ENCODE measurements at regions not wholly inside any gene's neighbourhood (a gene's known extent, or its start where the extent isn't known, plus 50 kb on each side); places are given as distances from the start of the nearest gene placed in this dataset.

DNA sequence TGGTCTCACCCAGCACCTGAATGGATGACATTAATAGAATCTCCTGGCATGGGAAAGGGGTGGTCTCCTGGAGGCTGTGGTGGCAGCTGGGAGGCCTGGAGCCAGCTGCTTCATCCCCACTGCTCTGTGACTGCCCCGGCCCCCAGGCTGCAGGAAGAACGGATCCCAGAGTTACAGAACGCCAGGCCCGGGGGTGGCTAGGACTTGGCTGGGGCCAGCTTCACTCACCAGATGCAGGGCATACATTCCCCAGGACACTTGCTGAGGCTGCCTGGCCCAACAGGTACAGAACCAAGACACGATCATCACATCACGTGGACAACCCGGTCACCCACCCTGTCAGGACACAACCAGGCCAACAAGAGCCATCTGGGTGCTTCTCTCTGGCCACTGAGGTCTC, 178.6 kb upstream of the SALL3 start:
- TF ChIP-seq, protein P1, sequence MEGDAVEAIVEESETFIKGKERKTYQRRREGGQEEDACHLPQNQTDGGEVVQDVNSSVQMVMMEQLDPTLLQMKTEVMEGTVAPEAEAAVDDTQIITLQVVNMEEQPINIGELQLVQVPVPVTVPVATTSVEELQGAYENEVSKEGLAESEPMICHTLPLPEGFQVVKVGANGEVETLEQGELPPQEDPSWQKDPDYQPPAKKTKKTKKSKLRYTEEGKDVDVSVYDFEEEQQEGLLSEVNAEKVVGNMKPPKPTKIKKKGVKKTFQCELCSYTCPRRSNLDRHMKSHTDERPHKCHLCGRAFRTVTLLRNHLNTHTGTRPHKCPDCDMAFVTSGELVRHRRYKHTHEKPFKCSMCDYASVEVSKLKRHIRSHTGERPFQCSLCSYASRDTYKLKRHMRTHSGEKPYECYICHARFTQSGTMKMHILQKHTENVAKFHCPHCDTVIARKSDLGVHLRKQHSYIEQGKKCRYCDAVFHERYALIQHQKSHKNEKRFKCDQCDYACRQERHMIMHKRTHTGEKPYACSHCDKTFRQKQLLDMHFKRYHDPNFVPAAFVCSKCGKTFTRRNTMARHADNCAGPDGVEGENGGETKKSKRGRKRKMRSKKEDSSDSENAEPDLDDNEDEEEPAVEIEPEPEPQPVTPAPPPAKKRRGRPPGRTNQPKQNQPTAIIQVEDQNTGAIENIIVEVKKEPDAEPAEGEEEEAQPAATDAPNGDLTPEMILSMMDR (IDR thresholded peaks at IDR 0.05; ENCODE audit: insufficient read depth, low read length, poor library complexity, severe bottlenecking), result no peak
- no peak overlapping the region for H3K4me3 ChIP-seq (ENCODE audit: low read depth, low read length)
- H3K27me3 ChIP-seq (ENCODE audit: control insufficient read depth, insufficient read depth, low read length), result no peaks in the 10 kb centered on the region
- no peaks in the 10 kb centered on the region for H3K36me3 ChIP-seq (ENCODE audit: control insufficient read depth, insufficient read depth, low read length)
- no peak for DNase-seq (ENCODE audit: low read depth)

DNA sequence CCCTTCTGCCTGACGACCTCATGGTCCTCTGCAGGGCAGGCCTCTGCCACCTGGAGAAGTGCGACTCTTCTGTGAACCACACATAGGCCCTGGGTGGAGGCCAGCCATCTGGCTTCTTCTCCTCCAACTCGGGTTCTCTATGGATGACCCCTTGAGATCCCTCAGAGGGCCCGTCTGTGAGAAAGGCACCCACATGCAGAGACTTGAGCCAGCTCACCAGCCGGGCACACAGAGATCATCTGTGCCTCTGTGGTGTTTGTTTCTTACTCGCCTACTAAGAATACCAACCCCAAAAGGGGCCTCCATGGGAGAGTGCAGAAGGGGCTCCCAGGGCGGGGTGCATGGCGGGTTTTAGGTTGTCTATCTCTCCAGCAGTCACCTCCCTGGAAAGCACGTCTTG, 176.5 kb upstream of the SALL3 start:
- Histone ChIP-seq H3K27me3 (ENCODE audit: control insufficient read depth, insufficient read depth, low read length) (no peaks in the 10 kb centered on the region), H3K36me3 (ENCODE audit: control insufficient read depth, insufficient read depth, low read length) (no peaks in the 10 kb centered on the region), H3K4me3 (ENCODE audit: low read depth, low read length) (no peak overlapping the region)
- DNase-seq (ENCODE audit: low read depth), result no peak
- TF ChIP-seq, protein P1 (IDR thresholded peaks at IDR 0.05; ENCODE audit: insufficient read depth, low read length, poor library complexity, severe bottlenecking), result no peak

- Histone ChIP-seq H3K27me3 (ENCODE audit: control insufficient read depth, insufficient read depth, low read length) (no peaks in the 10 kb centered on the region), H3K4me3 (ENCODE audit: low read depth, low read length) (no peak overlapping the region), H3K36me3 (ENCODE audit: control insufficient read depth, insufficient read depth, low read length) (no peaks in the 10 kb centered on the region)
- TF ChIP-seq, protein P1 (IDR thresholded peaks at IDR 0.05; ENCODE audit: insufficient read depth, low read length, poor library complexity, severe bottlenecking), result no peak
- DNase-seq (ENCODE audit: low read depth), result no peak
These were observed 175.2 kb upstream of the SALL3 start for GRCh38 chr18:78804206-78805030.

- H3K27me3 ChIP-seq (ENCODE audit: control insufficient read depth, insufficient read depth, low read length), result no peaks in the 10 kb centered on the region
- H3K36me3 ChIP-seq (ENCODE audit: control insufficient read depth, insufficient read depth, low read length), result no peaks in the 10 kb centered on the region
- no peak overlapping the region for H3K4me3 ChIP-seq (ENCODE audit: low read depth, low read length)
- no peak for DNase-seq (ENCODE audit: low read depth)
- TF ChIP-seq, protein P1 (IDR thresholded peaks at IDR 0.05; ENCODE audit: insufficient read depth, low read length, poor library complexity, severe bottlenecking), result no peak
These were observed 173.8 kb upstream of the SALL3 start for GRCh38 chr18:78805840-78806239.

DNA sequence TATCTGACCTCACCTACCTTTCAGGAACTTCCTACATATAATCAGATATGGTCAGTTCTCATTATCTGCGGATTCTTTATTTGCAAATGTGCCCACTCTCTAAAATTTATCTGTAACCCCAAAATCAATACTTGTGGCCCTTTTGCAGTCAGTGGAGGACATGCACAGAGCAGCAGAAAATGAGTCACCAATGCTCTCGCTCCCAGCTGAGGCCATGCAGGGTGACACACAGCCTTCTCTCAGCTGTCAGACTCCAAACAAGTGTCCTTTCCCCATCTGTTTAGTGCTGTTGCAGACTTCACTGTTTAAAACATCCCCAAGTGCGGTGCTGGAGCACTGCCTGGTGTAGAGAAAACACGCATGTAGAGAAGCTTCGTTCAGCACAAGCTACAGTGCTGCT, 171.9 kb upstream of the SALL3 start:
- no peaks in the 10 kb centered on the region for H3K36me3 ChIP-seq (ENCODE audit: control insufficient read depth, insufficient read depth, low read length)
- H3K27me3 ChIP-seq (ENCODE audit: control insufficient read depth, insufficient read depth, low read length), result no peaks in the 10 kb centered on the region
- no peak for DNase-seq (ENCODE audit: low read depth)
- H3K4me3 ChIP-seq (ENCODE audit: low read depth, low read length), result no peak overlapping the region
- TF ChIP-seq, protein P1 (IDR thresholded peaks at IDR 0.05; ENCODE audit: insufficient read depth, low read length, poor library complexity, severe bottlenecking), result no peak

DNA sequence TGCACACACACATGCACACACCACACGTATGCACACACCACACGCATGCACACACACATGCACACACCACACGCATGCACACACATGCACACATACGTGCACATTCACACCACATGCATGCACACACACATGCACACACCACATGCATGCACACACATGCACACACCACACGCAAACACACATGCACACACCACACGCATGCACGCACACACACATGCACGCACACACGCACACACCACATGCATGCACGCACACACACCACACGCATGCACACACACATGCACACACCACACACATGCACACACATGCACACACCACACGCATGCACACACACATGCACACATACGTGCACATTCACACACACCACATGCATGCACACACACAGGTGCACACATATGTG, 169.8 kb upstream of the SALL3 start:
- Histone ChIP-seq H3K36me3 (ENCODE audit: control insufficient read depth, insufficient read depth, low read length) (no peaks in the 10 kb centered on the region), H3K4me3 (ENCODE audit: low read depth, low read length) (no peak overlapping the region), H3K27me3 (ENCODE audit: control insufficient read depth, insufficient read depth, low read length) (peaks cover 5% of the 10 kb centered on the region)
- TF ChIP-seq, protein P1 (IDR thresholded peaks at IDR 0.05; ENCODE audit: insufficient read depth, low read length, poor library complexity, severe bottlenecking), result no peak
- DNase-seq (ENCODE audit: low read depth), result no peak
